HCT116 (cell line): ENCODE measurements at regions not wholly inside any gene's neighbourhood (a gene's known extent, or its start where the extent isn't known, plus 50 kb on each side); places are given as distances from the start of the nearest gene placed in this dataset.

Experiments used
- ATAC-seq: fragments of 200-7000 bp; cut with Tn5 transposase; 2 replicates; pipeline ENCODE4 v1.9.1; 2020; ENCODE audit warnings: mild to moderate bottlenecking, moderate library complexity
- BruUV-seq: library from RNA; stranded (reverse); fragments of 400-500 nt; replicated peaks from 2 replicates; lab custom pipeline; 2021; lab: Mats Ljungman, UMichigan
- CTCF ChIA-PET: fragments of 300-600 bp; sonication (Branson Sonifier 250); formaldehyde crosslinking; loops from one replicate; lab custom pipeline; 2021; ENCODE audit warnings: antibody characterized with exemption; lab: Charles Lee
- POLR2A ChIA-PET: fragments of 300-600, 350-600 bp; sonication (Branson Sonifier 250); formaldehyde crosslinking; loops from one replicate; lab custom pipeline; 2021; ENCODE audit warnings: antibody characterized with exemption; lab: Charles Lee
- RAD21 ChIA-PET, 2 experiments: fragments of 300-600 bp; sonication (Branson Sonifier 250); formaldehyde crosslinking; loops; one replicate each; lab custom pipeline; 2023; ENCODE audit warnings: low total read pairs in 2 of 2; ENCODE audit not compliant: uncharacterized antibody in 2 of 2, unreplicated experiment in 2 of 2, low non-redundant PET in 1 of 2; lab: Charles Lee
- DNase-seq: peaks from one replicate; pipeline ENCODE4 v3.0.0-alpha.2; 2010; ENCODE audit warnings: low read depth, low spot score
- H2AFZ ChIP-seq: fragments of 200-600 bp; shearing (Covaris generic), sonication (generic); 2 replicates; pipeline ENCODE4 v1.6.1; 2017; ENCODE audit warnings: low read depth, mixed run types, mixed read lengths, antibody characterized with exemption, low read length; ENCODE audit not compliant: poor library complexity, severe bottlenecking
- H3K27ac ChIP-seq: 2 replicates; pipeline ENCODE4 v1.5.1; 2012; ENCODE audit warnings: low read depth, low read length
- H3K27me3 ChIP-seq: fragments of 200-600 bp; sonication (generic); 2 replicates; pipeline ENCODE4 v1.6.1; 2016; ENCODE audit warnings: mixed run types, low read length, mixed read lengths; ENCODE audit not compliant: insufficient read depth
- H3K36me3 ChIP-seq, 2 experiments: fragments of 200-500 bp in 1 of 2; fragments of 200-600 bp in 1 of 2; sonication (Bioruptor generic) in 1 of 2; sonication (generic) in 1 of 2; 2 replicates each; pipeline versions ENCODE4 v1.5.1 to v1.6.1; 2014 to 2016; ENCODE audit warnings: low read length in 2 of 2, inconsistent platforms in 1 of 2, mixed read lengths in 1 of 2, mixed run types in 1 of 2; ENCODE audit not compliant: insufficient read depth in 2 of 2, control insufficient read depth in 1 of 2
- H3K4me1 ChIP-seq, 2 experiments: fragments of 200-600 bp in 1 of 2; sonication (generic) in 1 of 2; 2 replicates each; pipeline versions ENCODE4 v1.5.1 to v1.6.1; 2012 to 2017; ENCODE audit warnings: low read length in 2 of 2, inconsistent platforms in 1 of 2, mild to moderate bottlenecking in 1 of 2, mixed read lengths in 1 of 2, mixed run types in 1 of 2, moderate library complexity in 1 of 2; ENCODE audit not compliant: insufficient read depth in 2 of 2, control insufficient read depth in 1 of 2
- H3K4me2 ChIP-seq: fragments of 200-600 bp; sonication (generic); 2 replicates; pipeline ENCODE4 v1.6.1; 2017; ENCODE audit warnings: mixed run types, low read length, mixed read lengths
- H3K4me3 ChIP-seq, 2 experiments: fragments of 200-600 bp in 1 of 2; sonication (generic) in 1 of 2; replicated peaks in 1 of 2; 2 replicates each; pipeline ENCODE4 v1.5.1; 2011 to 2016; ENCODE audit warnings: low read length in 2 of 2, control low read depth in 1 of 2, low read depth in 1 of 2, mild to moderate bottlenecking in 1 of 2, mixed read lengths in 1 of 2, mixed run types in 1 of 2
- H3K79me2 ChIP-seq: fragments of 200-600 bp; sonication (generic); 2 replicates; pipeline ENCODE4 v1.6.1; 2017; ENCODE audit warnings: mild to moderate bottlenecking, mixed run types, low read length, moderate library complexity, mixed read lengths; ENCODE audit not compliant: insufficient read depth
- H3K9ac ChIP-seq: fragments of 200-600 bp; sonication (generic); 2 replicates; pipeline ENCODE4 v1.6.1; 2016; ENCODE audit warnings: low read length, mixed read lengths
- H3K9me2 ChIP-seq: fragments of 200-600 bp; sonication (generic), shearing (Covaris generic); 2 replicates; pipeline ENCODE4 v1.6.1; 2017; ENCODE audit warnings: mixed run types, mild to moderate bottlenecking, moderate library complexity; ENCODE audit not compliant: insufficient read depth
- H3K9me3 ChIP-seq, 2 experiments: fragments of 200-500 bp in 1 of 2; fragments of 200-600 bp in 1 of 2; sonication (Bioruptor generic) in 1 of 2; sonication (generic) in 1 of 2; 2 replicates each; pipeline ENCODE4 v1.6.1; 2014 to 2017; ENCODE audit warnings: low read length in 2 of 2, mixed read lengths in 2 of 2, inconsistent platforms in 1 of 2, low read depth in 1 of 2, mild to moderate bottlenecking in 1 of 2, mixed run types in 1 of 2, moderate library complexity in 1 of 2; ENCODE audit not compliant: control insufficient read depth in 1 of 2, insufficient read depth in 1 of 2
- H4K20me1 ChIP-seq: fragments of 200-600 bp; sonication (generic), shearing (Covaris generic); 2 replicates; pipeline ENCODE4 v1.6.1; 2017; ENCODE audit warnings: mixed run types, mild to moderate bottlenecking, moderate library complexity; ENCODE audit not compliant: insufficient read depth
- CBX3 ChIP-seq: IDR thresholded peaks from 2 replicates; pipeline ENCODE4 v1.6.1; 2012; ENCODE audit warnings: low read depth
- CEBPB ChIP-seq: IDR thresholded peaks from 2 replicates; pipeline ENCODE4 v1.6.1; 2012; ENCODE audit warnings: low read depth
- FOSL1 ChIP-seq: IDR thresholded peaks from 2 replicates; pipeline ENCODE4 v1.6.1; 2012; ENCODE audit warnings: low read depth
- JUND ChIP-seq: IDR thresholded peaks from 2 replicates; pipeline ENCODE4 v1.6.1; 2012
- POLR2A ChIP-seq: IDR thresholded peaks from 2 replicates; pipeline ENCODE4 v1.7.0; 2011; ENCODE audit warnings: borderline replicate concordance; ENCODE audit not compliant: insufficient read depth, insufficient read length; ENCODE audit errors: extremely low read depth
- REST ChIP-seq: IDR thresholded peaks from 2 replicates; pipeline ENCODE4 v1.6.1; 2012; ENCODE audit warnings: low read depth
- SIN3A ChIP-seq: IDR thresholded peaks from 2 replicates; pipeline ENCODE4 v1.6.1; 2012; ENCODE audit warnings: low read depth
- SP1 ChIP-seq: IDR thresholded peaks from 2 replicates; pipeline ENCODE4 v1.6.1; 2012; ENCODE audit warnings: low read depth
- TCF7L2 ChIP-seq: IDR thresholded peaks from 2 replicates; pipeline ENCODE4 v1.7.0; 2011; ENCODE audit warnings: borderline replicate concordance, inconsistent platforms; ENCODE audit not compliant: insufficient read depth, insufficient read length; ENCODE audit errors: extremely low read depth
- YY1 ChIP-seq: IDR thresholded peaks from 2 replicates; pipeline ENCODE4 v1.6.1; 2011; ENCODE audit warnings: low read length, low read depth, moderate library complexity, mild to moderate bottlenecking; ENCODE audit not compliant: insufficient replicate concordance; ENCODE audit errors: extremely low read depth
- ZBTB33 ChIP-seq: IDR thresholded peaks from 2 replicates; pipeline ENCODE4 v1.6.1; 2011; ENCODE audit warnings: mild to moderate bottlenecking, low read length, moderate library complexity; ENCODE audit not compliant: insufficient replicate concordance; ENCODE audit errors: extremely low read depth
- ZNF274 ChIP-seq: fragments of 200-500 bp; sonication (Bioruptor generic); IDR thresholded peaks from 2 replicates; pipeline ENCODE4 v1.6.1; 2014; ENCODE audit warnings: mild to moderate bottlenecking, low read depth, low read length, inconsistent platforms
- intact Hi-C: fragments of 100-400 bp; cut with micrococcal nuclease; formaldehyde crosslinking; loops from 2 replicates; pipeline ENCODE4 v1.10.0; 2022
- TF ChIP-seq, protein P1 (sequence below), 3 experiments: fragments of 200-600 bp in 1 of 3; sonication (generic) in 1 of 3; IDR thresholded peaks in 2 of 3; conservative IDR thresholded peaks in 1 of 3; 2 replicates each; pipeline ENCODE4 v1.5.1; 2012 to 2017; ENCODE audit warnings: low read depth in 2 of 3, low read length in 2 of 3, antibody characterized with exemption in 1 of 3, borderline replicate concordance in 1 of 3, control low read depth in 1 of 3, mild to moderate bottlenecking in 1 of 3, mixed read lengths in 1 of 3, mixed run types in 1 of 3, moderate library complexity in 1 of 3; ENCODE audit not compliant: insufficient read depth in 1 of 3
- TF ChIP-seq, protein P2 (sequence below): IDR thresholded peaks from 2 replicates; pipeline ENCODE4 v1.6.1; 2012

DNA sequence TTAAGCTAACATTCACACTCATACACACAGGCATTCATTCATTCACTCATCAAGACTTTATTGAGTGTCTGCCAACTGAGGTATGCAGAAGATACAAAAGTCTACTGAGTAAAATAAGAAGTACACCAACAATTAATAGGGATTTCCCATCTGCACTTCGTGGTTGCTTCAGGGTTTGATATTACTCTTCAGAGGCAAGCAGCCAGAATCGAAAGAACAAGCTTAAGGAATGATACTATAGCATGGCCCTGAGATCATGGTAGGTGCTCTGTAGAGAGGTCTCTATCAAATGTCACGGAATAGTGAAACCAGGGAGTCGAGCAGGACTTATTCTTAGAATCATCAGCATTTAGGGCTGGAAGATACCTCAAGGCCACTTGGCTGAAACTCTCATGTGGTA lies 135.4 kb downstream of the NRN1 start:
- CTCF ChIA-PET = no interaction called here
- intact Hi-C loops = no loop called here

More for the DNA sequence above, 135.4 kb downstream of the NRN1 start:
- Histone ChIP-seq H3K9me2 (no peaks in the 10 kb centered on the region), H3K9me3 (no peaks in the 10 kb centered on the region), H3K4me2 (no peak overlapping the region), H3K36me3 (no peaks in the 10 kb centered on the region), H3K4me1 (no peaks in the 10 kb centered on the region), H3K79me2 (no peaks in the 10 kb centered on the region), H3K4me3 (no peak overlapping the region), H3K27ac (no peak overlapping the region), H4K20me1 (no peaks in the 10 kb centered on the region), H2AFZ (no peak overlapping the region), H3K27me3 (peaks cover 9% of the 10 kb centered on the region), H3K9ac (no peak overlapping the region)
- RAD21 ChIA-PET = no interaction called here
- BruUV-seq = no TSS peak
- DNase-seq (no peak), ATAC-seq (no peak)
- POLR2A ChIA-PET = no interaction called here
- TF ChIP-seq, protein P1, sequence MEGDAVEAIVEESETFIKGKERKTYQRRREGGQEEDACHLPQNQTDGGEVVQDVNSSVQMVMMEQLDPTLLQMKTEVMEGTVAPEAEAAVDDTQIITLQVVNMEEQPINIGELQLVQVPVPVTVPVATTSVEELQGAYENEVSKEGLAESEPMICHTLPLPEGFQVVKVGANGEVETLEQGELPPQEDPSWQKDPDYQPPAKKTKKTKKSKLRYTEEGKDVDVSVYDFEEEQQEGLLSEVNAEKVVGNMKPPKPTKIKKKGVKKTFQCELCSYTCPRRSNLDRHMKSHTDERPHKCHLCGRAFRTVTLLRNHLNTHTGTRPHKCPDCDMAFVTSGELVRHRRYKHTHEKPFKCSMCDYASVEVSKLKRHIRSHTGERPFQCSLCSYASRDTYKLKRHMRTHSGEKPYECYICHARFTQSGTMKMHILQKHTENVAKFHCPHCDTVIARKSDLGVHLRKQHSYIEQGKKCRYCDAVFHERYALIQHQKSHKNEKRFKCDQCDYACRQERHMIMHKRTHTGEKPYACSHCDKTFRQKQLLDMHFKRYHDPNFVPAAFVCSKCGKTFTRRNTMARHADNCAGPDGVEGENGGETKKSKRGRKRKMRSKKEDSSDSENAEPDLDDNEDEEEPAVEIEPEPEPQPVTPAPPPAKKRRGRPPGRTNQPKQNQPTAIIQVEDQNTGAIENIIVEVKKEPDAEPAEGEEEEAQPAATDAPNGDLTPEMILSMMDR (IDR thresholded peaks at IDR 0.05 in 2 of 3, conservative IDR thresholded peaks at IDR 0.05 in 1 of 3; ENCODE audit: borderline replicate concordance in 1 of 3, insufficient read depth in 1 of 3, low read depth in 2 of 3, low read length in 2 of 3) = no peak
- TF ChIP-seq CEBPB (no peak), ZBTB33 (no peak), CBX3 (no peak), SIN3A (no peak), ZNF274 (no peak), JUND (no peak), POLR2A (no peak), YY1 (no peak), FOSL1 (no peak), REST (no peak), TCF7L2 (no peak), SP1 (no peak)
- TF ChIP-seq, protein P2, sequence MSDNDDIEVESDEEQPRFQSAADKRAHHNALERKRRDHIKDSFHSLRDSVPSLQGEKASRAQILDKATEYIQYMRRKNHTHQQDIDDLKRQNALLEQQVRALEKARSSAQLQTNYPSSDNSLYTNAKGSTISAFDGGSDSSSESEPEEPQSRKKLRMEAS = no peak
